Astrocyte of the hippocampus (primary cell): ENCODE measurements at regions not wholly inside any gene's neighbourhood (a gene's known extent, or its start where the extent isn't known, plus 50 kb on each side); places are given as distances from the start of the nearest gene placed in this dataset.

Experiments
- DNase-seq: peaks from one replicate; pipeline ENCODE4 v3.0.0; 2011; ENCODE audit warnings: low read depth, low spot score

DNA sequence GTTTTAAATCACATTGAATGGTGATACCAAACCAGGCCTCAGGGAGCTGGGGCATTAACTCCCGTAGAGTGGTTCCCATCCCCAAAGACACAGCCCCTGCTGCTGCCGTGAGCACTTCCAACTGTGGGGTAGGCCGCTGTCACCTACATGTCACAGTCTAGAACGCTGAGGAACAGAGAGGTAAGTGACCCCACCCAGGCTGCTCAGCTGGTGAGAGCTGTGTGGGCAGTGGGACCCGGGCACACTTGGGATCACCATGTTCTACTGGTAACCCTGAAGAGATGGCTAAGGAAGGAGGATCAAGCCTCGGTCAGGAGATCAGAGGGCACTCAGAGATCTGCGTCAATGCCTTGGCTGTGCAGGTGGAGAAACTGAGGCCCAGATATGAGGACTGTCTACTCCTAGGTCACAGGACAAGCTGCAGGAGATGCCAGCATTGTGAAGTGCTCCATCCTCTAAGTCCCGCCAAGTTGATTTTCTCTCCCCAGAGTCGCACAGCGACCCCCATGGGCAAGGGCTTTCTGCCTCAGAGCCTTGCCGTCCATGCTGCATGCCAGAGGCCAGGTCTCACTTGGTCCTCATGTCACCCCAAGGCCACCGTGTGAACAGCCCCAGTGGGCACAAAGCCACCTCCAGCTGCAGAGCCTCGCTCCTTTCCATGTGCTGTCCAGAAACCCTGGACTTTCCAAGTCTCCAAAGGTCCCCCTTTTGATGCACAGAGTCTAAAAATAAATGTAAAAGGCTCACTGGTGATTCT is 144.2 kb upstream of the OTOS start:
- no peak for DNase-seq

DNA sequence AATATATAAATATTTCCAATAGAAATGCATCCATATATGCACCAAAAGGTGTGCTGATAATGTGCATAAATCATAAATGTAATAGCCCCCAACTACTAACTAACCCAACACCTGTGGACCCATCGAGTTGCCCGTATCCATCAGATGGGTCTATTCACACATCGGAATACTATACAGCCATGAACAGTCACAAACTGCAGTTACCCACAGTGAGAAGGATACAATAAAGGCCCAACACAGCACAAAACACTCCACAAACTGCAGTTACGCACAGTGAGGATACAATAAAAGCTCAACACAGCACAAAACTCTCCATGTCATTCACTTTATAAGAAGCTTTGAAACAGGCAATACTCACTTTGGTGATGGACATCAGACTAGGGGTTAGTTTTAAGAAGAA is 145.3 kb upstream of the OTOS start:
- no peak for DNase-seq

DNA sequence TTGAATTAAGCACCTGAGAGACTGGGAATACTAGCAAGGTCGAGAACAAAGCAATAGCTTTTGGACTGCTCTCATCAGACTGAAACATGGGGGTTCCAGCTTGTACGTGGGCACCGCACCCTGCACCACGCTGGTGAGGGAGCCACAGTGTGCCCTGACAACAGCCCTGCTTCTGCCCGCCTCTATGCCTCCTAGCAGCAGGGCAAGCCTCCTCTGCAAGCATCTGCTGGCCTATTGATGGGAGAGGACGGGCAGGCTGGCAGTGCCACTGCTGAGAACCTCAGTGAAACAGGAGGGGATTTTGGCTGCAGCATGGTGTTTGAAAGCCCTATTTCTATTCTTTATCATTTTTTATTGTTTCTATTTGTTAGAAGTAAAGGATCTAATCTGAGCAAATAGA is 146.1 kb upstream of the OTOS start:
- DNase-seq = no peak

DNA sequence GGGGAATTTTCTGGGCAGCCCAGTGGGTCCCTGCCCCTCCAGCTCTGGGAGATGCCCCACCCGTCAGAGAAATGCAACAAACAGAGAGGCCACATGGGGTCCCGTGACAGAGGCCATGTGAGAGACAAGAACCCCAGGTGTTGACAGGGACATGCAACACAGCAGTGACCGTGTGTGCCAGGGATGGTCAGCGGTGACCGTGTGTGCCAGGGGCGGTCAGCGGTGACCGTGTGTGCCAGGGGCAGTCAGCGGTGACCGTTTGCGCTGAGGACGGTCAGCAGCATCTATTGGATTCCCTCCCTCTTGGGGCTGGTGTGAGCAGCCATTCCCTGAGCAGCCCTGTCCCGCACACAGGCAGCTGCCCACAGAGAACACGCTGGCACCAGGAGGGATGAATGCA is 146.6 kb upstream of the OTOS start:
- no peak for DNase-seq

DNA sequence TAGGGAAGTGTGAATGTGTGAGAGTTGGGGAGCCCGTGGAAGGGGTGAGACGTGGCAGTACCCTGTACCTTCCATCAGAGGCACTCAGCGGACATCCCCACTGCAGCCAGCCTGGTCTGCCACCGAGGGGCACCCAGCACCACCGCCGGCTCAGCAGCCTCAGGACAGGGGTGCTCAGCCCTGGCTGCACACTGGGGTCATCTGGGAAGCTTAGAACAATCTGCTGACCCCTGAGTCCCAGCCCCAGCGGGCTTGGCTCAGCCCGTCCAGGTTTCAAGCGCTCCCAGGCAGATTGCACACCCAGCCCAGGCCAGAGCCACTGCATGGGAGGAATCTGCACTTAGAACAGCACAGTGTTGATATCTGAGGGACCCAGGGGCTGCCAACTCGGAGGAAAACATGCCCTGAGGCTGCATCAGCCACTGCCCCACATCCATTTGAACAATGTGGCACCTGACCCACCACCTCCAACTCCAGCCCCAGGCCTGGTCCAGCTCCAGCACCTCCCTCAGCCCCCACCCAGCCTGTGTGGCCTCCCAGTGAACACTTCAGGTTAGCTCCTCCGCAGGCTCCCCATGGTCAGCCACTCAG is 147.1 kb upstream of the OTOS start:
- DNase-seq = no peak

DNA sequence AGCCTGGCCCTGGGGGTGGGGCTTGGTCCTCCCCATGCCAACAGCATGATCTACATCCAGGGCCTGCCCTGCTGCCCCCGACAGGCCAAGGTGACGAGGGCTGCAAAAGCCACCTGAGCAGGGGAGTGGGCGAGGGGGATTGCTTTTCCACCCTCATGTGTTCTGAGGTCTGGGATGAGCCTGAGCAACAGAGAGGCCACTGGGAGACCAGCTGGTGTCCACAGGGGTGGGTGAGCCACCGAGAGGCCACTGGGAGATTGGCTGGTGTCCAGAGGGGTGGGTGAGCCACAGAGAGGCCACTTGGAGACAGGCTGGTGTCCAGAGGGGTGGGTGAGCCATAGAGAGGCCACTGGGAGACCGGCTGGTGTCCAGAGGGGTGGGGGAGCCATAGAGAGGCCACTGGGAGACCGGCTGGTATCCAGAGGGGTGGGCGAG is 147.4 kb upstream of the GPC1 start:
- DNase-seq = no peak

DNA sequence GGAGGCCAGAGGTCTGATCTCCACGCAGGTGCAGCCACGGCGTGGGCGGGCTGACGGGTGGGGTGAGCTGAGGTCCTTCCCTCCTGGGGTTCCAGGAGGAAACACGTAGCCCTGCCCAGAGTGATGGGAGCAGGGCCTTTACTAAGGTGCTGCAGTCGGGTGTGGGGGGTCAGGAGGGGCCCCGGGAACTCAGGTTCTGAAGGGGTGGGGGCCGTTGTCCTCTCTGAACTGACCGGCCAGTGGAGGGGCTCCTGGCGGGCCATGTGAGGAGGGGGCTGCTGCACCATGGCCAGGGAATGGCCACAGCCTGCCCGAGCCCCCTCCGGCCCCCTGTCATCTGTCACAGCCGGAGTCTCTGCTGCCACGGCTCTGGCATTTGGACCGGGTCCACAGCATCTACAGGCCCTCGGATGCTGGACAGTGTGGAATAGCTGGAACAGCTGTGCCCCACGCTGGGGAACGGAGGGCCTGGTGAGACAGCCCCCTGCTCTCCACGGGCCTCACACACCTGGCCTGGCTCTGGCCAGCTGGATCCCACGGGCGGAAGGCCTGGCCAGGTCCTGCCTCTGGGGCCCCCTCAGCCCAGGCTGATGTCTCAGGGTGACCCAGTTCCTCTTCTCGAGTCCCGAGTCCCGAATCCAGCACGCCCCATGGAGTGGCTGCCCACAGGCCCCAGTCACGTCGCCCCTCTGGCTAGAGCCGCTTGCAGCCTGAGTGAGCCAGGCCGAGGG is 145.6 kb upstream of the GPC1 start:
- DNase-seq = no peak

DNA sequence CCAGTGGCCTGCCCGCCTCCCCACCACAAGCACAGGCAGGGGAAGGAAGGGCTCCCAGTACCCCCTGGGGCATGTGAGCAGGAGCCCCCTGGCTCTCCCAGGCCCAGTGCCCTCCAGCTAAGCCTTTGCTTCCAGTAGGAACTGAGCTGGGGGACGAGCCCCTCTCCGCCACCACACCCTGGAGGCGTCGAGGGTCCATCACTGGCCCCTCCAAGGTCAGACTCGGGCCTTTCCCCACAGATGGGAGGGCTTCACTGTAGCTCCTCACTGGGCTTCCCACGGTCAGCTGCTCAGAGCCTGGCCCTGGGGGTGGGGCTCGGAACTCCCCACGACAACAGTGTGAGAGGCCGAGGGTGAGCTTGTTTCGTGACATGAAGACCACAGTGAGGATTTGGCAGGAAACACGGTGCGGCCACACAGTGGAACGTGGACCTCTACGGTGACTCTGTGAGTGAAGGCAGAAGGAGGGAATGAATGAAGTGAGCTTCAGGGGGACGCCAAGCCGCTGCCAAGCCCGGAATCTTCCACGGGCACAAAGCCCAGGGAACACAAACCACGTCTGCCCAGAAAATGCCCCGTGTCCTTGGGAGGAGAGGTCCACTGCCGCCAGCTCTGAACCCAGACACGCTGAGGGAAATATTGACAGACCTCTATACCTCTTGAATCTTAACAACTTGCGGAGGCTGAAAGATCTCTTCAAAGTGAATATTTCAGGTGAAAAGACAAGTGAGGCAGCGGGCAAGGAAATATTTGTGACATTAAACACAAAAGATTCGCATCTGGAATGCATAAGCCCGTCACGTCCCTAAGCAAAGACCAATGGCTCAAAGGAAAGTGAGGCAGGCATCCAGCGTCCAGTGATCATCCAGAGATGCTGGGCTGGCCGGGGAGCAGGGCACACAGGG is 144.8 kb upstream of the GPC1 start:
- no peak for DNase-seq

DNA sequence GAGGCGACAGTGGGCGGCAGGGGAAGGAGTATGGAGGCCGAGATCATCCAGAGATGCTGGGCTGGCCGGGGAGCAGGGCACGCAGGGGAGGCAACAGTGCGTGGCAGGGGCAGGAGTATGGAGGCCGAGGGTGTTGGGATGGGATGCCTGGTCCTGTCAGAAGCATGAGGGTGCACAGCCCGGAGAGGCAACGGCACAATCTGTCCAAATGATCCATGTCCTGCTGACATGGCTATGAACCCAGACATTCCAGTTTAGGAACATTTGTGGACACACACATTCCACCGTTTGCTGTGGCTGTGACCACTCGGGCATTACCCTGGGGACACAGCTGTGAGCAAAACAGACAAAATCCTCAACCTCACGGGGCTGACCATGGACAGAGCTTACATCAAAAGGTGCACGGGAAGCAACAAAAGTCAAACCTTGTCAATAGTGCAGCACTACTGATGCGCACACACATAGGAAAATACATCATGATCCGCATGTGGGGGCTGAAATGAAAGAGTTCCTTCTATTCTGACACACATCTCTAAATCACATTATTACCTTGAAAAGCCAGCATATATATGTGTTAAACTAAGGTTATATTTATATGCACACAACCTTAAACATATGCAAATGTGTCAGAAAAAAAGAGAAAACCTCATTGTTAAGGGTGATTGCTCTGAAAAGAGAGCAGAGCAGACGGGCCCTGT is 144.0 kb upstream of the GPC1 start:
- no peak for DNase-seq

DNA sequence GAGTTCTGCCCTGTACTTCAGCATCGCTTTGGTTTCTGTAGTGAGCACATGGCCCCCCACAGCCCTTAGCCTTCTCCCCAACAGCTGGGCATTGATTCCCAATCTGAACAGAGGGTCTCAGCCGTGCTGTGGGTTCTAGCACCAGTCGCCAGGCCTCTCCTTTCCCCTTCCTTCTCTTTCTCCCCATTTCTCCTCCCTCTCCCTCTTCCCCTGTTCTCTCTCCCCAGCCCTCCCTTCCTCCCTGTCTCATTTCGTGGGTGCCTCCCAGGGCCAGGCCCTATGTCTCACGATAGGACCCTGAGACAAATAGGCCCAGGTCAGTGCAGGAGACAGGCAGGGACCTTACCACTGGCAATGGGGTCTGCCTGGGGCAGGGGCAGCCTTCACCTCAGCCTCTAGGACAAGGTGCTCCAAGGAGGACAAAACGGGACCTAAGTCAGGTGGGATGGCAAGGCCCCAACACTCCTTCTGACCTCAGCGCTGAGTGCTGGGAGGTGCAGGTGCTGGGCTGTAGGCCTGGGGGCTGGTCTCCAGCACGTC is 143.4 kb upstream of the GPC1 start:
- DNase-seq = no peak

DNA sequence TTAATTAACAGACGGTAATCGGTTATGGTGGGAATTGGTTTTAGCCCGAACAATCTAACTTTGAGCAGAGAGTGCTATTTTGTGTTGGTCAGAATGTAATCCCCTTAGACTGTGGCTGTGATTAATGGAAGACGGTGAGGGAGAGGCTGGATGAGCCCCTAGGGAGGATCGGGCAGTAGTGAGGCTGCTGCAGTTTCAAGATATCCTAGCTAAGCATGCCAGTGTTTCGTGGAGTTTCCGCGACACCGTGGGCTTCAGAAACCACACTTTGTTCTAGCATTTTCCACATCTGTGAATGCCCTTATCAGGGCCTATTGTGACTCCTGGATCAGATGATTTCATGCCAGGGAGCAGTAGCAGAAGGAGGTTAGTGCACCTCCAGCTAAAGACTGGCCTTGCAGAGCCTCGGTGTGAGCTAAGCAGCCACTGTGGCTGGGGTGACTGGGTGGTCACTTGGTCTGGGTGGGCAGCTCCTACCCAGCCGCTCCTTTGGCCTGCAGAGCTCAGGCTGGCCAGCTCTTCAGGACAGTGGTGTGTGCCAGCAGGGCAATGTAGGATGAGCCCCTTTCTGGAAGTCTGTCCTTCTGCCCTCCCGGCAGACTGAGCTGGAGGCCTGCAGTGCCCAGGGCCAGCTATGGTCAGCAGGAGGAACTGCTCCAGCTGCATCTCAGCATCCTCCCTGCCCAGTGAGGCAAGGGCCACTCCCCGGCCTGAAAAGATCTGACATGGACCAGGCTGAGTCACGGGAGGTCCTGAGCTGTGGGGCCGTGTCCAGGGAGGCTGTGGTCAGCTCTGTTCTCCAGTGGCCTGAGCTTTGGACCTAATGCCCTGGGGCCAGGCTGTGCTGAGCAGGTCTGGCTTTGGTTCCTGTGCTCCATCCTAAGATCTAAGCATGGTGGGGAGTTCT is 142.6 kb upstream of the GPC1 start:
- no peak for DNase-seq

DNA sequence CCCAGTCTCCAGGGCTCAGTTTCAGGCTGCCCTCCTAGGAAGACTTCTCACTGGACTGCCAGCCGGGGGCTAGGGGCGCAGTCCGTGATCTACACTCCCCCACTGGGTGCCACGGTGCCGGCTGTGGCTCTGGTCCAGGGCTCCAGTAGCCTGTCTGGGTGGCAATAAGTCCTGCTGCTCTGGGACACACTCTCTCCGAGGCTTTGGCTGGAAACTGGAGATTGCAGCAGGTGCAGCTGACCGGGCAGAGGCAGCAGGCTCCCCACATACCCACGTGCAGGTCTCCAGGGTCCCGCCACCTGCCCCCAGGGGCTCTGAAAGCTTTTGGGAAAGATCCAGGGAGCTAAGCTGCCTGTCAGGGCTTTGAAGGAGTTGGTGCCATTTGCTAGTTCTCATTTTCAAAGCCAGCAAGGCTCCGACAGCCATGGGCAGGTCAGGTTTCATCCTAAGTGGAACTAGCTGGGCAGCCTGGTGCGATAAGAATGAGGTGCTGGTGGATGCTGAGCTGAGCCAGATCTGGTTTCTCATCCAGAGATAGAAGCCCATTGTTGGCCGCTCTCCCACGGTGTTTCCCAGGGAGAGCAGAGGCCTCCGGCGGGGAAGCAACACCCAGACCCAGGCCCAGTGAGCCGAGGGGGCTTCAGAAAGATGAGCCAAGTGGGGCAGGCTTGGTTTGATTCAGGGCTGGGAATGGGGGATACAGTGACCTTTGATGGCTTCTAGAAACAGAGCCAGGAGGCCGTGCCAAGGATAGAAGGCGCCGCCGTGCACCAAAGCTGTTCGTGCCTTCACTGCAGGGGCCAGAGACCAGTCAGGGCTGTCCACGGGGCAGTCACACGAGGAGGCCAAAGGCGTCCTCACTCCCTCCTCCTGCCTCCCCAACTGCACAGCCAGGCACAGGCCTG is 141.7 kb upstream of the GPC1 start:
- no peak for DNase-seq

DNA sequence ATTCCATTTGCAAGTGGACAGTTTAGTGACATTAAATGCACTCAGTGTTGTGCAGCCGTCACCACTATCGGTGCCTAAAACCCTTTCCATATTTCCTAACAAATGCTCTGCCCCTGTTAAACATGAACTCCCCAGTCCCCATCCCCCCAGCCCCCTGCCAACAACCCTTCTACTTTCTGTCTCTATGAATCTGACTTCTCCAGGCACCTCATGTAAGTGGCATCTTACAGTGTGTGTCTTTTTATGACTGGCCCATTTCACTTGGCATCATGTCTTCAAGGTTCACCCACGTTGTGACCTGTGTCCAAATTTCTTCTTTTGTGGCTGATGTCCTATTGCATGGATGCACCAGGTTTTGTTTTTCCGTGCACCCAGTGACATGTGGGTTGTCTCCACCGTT is 140.9 kb upstream of the GPC1 start:
- DNase-seq = no peak

DNA sequence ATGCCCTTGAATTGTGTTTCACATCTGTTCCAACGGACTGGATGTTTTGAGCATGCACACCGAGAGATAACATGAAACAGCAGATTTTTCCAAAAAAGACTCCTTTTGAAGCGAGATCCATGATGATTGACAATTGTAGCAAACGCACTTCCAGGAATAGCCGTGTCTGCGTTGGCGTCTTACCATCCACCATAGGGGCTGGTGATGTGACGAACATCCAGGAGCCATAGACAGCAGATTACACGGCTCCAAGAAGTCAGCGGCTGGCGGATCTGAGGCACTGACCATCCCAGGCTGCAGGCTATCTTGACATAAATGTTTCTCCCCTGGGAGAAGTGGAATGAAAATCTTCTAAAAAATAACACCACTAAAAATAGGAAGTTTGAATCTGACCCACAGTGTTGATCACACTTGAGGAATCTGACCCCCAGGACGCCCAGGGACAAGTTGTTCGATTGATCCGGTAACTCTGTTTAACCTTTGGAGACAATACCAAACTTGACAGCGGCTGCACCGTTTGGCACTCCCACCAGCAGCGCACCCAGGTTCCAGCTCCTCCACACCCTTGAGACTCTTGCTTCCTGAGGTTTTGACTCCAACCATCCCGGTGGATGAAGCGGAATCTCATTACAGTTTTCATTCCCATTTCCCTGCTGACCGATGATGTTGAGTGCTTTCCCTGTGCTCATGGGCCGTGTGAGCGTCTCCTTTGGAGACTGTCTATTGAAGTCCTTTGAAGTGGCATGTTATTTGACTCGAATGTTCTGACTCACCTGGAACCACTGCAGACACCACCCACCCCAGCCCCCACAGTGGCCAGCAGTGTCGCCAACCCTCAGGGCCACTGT is 140.0 kb upstream of the GPC1 start:
- no peak for DNase-seq

DNA sequence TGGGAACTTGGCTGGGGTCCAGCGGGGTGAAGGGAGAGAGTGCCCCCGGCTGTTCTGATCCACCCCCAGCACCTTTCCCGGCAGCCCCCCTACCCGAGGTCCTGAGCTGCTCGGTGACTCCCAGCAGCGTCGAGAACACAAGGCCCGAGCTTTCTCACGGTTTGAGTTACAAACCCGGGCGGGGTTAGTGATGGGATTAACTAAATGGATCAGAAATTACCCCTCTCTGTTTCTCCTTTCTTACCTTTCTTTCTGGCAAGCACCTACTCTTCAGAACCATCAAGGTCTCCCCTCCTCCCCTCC is 139.4 kb upstream of the GPC1 start:
- DNase-seq = no peak

DNA sequence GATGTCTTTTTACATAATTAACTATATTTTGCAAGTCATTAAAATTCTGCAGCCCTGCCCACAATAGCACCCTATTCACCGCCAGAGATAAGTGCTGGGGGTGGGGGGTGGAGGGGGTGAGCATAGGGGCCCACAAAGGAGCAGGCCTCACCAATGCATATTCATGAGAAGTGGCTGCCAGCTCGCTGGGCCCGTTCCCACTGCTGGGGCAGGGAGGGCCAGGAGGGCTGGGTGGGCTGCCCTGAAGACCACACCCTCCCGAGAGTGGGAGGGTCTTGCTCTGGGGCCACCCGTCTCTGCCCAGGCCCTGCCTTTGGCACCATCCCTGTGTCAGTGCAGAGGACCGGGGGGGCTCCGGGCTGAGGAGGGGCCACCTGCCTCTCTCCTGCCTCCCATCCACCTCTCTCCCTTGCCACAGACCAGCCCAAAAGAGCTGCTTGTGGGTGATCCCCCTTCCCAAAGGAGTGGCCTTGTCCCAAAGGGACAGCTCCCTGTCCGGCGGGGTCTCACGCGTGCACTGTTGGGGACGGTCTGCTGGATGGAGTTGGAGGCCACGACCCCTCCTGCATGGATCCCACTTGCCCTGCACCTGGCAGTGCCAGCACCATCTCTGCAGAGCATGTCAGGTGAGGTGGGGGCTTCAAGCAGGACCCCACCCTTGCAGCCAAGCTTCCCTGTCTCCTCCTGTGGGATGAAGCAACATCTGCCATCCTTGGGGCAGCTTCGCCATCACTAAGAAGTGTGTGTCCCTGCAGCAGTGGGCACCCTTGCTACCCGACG is 138.8 kb upstream of the GPC1 start:
- DNase-seq = no peak
